Hippocampal formation (tissue), 2 donors: ENCODE measurements at regions not wholly inside any gene's neighbourhood (a gene's known extent, or its start where the extent isn't known, plus 50 kb on each side); places are given as distances from the start of the nearest gene placed in this dataset.
"Not testable (repeated sequence)": the region's sequence is repeated elsewhere in the genome, so short reads cannot be mapped to it uniquely, and the experiment has no call there.

Experiments
- DNase-seq, 2 donors: peaks; one replicate each; lab custom pipeline; 2025; lab: John Stamatoyannopoulos, UW

DNA sequence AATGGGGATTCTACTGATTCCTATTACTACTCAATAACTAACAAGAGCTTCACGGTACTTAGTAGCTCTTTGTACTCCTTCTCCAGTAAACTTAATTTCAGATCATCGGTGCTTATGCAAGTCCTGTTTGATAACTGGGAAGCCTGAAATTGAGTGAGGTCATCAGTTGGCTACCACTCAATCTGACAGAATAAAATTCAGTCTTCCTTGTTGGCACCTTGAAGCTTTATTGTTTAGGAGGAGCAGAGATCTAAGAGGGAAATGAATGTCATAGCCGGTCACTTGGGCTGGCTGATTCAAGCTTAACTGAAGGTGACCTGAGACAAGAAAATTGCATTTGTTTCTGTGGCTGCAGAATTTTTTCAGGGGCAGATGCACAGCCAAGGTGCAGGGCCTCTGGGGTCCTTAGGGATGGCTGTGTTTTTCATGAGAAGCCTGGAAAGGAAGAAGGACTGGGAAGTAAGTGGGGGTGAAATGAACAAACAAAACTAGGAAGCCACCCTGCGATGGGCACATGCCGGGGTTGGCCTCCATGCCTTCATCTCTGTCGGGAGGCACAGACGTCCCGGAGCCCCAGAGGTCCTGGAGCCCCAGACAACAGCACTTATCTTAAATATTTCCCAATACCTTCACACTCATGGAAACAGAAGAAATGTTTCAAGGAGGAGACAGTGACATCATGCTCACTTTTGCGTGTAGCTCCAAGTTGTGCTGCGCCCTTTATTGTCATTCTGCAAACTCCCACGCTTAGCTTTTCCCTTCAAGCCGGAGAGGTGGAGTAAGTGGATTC lies 85.0 kb upstream of the KIF5B start:
- no peak for DNase-seq

DNA sequence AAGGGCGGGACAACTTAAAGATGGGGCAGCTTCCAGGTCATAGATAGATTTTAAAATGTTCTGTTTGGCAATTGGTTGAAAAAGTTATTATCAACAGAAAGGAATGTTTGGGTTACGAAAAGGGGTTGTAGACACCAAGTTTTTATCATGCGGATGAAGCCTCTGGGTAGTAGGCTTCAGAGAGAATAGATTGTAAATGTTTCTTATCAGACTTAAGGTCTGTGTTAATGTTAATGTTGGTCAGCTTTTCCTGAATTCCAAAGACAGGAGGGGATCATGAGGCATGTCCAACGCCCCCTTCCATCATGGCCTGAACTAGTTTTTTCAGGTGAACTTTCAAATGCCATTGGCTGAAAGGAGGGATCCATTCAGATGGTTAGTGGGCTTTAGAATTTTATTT lies 84.2 kb upstream of the KIF5B start:
- DNase-seq: no peak

DNA sequence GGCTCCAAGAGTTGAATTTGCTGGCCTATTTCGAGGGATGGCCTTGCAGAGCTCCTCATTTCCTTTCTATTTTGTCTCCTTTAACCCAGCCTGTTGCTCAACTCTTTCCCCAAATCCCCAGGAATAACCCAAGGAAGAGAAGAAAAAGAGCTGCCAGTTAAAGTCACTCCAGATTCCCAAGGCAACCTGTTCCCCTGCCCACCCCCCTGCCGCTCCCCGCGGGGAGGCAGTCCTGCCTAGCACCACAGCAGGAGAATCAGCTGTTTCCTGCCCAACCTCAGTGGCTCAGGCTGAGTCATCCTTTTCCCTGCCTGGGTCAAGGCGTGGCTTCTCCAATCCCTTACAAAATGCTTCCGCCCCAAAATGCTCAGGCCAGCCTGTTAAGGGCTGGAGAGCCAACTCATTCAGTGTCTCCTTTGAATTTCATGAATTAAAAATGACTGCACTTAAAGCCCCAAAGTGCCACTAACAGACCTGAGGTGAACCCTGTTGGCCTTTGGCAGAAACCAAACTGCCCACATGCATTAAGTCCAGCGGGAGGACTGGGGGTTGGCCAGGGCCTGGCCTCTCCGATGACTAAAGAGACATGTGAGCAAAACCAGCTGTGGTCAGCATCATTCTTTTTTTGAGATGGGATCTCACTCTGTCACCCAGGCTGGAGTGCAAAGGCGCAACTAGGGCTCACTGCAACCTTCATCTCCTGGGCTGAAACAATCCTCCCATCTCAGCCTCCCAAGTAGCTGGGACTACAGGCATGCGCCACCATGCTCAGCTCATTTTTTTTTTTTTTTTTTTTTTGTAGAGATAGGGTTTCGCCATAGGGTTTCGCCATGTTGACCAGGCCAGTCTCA lies 83.2 kb upstream of the KIF5B start:
- peak in 1 of 2 donors; percentile 11 for DNase-seq

DNA sequence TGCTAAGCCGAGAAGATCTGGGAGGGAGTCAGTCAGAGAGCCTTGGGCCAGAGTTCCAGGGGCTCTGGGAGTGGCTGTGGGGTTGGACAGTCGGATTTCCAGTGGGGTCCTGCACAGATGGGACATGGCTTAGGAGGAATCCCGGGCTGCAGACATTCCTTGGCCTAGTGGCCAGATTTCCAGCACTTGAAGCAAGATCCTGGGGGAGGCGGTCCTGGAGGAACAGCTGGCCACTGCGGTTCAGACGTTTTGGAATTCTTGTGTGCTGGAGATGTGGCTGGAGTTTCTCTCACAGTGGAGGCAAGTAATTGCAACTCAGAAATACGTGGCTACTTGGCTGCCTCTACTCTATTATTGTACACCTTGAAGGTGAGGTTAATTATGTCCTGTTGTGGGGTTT lies 80.7 kb upstream of the KIF5B start:
- not testable (repeated sequence) for DNase-seq

DNA sequence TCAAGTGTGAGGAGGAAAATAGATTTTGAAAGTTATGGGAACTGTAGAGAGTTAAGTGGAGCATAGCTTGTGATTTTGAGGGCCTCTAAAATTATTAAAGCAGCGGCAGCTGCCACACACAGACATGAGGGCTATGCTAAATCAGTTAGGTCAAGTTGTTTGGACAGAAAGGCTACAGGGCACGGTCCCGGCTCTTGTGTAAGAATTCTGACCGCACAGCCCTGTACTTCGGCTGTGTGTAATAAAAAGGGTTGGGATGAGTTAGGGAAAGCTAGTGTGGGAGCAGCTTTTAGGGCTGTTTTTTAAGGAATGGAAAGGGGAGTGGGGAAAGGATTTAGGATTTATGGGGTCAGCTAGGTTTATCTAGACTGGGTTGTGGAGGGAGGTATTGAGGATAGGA lies 79.6 kb upstream of the KIF5B start:
- DNase-seq: not testable (repeated sequence)

DNA sequence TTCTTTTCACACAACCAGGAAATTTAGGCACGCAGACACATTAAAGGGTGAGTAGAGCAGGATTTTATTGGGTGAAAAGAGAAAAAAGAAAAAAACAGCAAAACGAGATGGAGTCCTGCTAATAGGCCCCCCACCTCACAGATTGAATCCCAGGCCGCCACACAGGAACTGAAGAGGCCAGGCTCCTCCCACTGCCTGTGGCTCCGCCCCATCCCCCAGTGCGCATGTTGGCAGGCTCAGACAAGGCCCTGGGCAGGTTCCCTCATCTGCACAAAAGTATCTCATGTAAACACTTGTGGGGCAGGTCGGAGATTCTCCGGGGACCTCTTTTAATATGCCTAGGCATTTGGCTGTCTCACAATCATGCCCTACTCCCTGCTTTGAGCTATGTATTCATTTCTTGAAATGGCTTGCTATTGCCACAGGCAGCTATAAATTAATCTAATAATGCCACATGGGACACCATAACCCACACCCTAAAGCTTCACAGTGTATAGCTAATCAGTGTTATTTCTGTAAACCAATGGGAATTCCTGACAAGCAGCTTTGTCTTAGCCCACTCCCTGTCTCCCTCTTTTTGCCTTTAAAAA lies 76.2 kb upstream of the KIF5B start:
- DNase-seq: no peak

DNA sequence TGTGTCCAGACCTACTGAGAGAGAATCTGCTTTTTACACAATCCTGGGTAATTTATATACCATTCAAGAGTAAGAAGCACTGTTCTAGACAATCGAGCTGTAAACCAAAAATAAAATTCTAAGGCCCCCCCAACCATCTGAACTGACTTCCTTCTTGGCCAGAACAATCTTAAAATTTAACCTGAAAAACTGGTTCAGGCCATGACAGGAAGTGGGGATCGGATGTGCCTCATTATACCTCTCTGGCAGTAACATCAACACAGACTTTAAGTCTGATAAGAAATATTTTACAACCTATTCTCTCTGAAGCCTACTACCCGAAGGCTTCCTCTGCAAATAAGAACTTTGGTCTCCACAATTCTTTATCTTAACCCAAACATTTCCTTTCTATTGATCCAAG lies 75.2 kb upstream of the KIF5B start:
- DNase-seq: no peak

DNA sequence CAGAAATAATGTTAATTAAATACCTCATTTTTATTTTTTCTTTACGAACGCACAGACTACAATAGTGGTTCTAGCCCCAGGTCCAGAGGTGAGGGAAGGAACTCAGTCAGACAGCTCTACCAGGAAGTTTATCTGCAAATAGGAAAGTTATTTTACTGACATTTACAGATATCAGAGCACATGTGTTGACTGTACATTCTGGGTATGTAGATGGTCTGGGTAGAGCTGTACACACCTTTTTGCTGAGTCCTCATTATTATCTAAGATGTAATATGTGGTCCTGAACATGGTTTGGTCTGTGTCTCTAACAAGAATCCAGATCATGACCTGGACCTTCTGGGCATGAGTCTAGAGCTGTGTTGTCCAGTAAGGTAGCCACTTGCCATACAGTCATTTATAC lies 74.6 kb upstream of the KIF5B start:
- DNase-seq: no peak

DNA sequence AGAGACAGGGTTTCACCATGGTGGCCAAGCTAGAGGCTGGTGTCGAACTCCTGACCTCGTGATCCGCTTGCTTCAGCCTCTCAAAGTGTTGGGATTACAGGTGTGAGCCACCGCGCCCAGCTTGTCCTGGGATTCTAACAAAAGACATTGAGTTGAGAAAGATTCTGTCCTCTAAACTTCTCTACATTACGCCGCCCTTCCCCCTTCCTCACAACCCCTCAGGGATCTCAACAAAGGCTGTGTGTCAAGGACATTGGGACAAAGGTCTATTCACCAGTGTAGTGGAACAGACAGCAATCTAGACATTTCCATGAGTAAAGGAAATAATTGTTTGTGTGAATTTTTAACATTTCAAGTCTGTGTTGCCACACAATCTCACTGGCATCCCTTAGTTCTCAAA lies 68.8 kb upstream of the KIF5B start:
- peak; percentile 6 to 23 for DNase-seq

DNA sequence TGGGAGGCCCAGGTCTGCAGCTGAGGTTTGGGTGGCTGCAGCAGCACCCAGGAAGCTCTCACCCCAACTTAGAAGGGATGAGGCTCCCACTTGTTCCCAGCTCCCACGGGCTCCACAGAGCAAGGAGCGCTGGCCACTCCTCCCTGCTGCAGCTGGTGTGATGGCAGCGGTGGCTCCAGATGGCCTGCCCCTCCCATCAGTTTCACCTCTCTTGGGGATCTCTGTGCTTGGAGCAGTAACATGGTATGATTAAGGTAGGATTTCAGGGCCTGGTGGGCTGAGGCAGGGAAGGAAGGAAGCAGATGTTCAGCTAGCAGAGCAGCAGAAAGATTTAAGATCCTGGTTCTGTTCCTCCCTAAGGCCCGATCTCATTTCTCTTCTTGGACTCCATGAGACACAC lies 66.8 kb upstream of the KIF5B start:
- no peak for DNase-seq

DNA sequence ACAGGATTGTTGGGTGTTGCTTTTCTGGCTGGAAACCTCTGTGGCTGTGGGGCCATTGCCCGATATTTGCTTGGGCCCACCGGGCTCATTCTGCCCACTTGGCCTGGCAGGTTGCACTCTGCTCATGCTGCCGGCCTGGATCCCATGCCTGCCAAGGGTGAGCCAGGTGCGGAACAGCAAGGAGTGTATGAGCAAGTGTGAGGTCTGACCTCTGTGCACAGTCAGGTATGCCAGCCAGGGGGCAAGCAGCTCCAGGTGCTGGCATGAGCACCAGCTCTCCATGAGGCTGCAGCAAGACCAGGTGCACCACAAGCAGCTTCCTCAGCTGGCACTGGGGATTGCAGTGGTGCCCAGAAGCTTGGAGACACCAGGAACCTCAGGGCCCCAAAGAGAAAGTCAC lies 65.4 kb upstream of the KIF5B start:
- DNase-seq: no peak

DNA sequence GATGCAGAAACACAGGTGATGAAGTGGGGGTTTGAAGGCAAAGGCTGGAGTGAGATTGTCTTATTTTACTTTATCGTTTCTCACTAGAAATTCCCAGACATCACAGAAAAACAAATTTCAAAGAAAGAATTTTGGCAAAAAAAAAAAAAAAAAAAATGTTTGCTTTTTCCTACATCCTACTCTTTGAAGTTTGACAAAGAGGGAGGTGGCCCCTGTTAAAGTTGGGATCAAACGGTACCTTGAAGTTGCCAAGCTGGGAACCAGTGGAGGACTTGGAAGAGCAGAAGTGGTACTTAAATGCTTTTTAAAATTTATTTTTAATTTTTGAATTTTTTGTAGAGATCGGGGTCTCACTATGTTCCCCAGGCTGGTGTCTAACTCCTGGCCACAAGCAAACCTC lies 63.9 kb upstream of the KIF5B start:
- DNase-seq: no peak

DNA sequence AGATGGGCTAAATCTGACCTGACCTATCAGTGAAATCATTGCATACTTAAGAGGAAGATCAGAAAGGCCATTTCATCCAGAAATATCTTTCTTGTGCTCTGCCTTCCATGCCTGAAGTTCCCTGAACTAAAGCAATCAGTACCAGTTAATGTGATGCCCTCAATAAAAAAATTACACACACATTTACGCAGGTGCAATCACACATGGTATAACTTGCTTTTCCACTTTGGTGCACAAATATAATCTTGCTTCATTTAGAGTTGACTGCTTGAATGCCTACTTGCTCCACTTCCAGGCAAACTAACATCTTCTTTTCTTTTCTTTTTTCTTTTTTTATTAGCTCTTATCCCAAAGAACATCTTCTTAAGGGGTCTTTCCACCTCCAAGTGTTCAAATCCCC lies 58.3 kb upstream of the KIF5B start:
- no peak for DNase-seq

DNA sequence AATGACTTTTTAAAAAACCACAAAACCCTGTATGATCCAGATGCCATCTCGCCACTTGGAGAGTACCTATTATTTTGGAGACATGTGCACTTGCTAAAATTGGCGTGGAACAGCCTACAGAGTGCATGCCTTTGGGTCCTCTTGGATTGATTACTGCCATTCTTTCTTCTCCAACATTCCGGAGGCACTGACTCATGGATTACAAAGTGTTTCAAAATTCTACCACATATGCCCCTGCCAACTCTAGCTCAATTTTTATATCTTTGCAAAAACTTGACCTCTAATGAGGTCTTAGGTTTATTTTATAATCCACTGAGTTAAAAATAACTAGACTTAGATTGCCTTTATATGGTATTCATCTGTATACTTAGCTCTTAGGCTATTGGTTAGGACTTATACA lies 55.8 kb upstream of the KIF5B start:
- no peak for DNase-seq

DNA sequence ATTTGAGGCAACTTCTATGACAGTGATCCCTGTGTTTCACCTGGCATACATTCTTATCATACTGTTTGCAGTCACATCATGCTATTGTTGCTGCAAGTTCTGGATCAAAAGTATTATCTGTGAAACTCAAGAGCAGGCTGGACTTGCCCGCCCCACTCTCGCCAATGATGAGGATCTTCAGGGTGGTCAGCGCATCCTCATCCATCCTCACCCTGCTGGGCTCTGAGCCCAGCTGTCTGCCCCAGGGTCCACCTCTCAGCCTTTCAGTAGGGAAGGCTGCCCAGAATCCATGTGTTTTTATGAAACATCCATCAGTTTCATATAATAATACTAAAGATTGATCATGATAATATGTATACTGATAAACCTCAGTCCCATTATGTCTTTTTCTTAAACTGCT lies 55.4 kb upstream of the KIF5B start:
- DNase-seq: no peak

DNA sequence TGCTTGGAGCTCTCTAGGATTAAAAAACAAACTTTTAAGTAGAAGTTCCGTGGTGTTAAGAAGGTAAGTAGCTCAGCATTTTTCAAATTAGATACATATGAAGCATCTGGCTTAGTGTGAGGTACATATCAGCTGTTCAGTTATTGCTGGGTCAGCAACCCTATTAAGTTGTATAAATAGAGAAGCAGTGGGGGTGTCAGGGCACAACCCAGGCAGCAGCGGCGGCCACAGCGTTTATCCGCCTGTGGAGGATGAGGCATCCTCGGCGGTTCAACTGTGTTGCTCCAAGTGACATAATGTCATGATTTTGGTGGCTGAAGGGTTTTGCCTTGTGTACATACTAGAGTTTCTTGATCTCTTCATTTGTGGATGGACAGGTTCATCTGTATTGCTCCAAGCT lies 54.6 kb upstream of the KIF5B start:
- DNase-seq: no peak

DNA sequence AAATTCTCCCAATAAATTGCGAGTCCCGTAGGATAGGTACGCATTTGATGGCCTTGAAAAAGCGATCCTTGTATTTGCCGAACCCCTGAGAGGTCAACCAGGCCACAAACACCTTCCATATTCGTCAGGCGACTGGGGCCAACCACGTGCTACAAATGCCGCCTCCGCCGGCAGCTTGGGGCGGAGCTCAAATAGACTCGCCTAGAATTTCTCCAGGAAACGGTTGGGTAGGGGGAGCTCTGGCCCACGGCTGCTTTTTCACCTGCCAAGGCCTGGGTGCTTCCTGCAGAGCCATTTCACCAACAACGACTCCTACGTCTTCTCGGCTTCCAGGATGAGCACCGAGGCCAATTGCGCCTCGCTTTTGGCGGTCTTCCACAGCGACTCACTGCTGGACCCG lies 53.4 kb upstream of the KIF5B start:
- no peak for DNase-seq
